SJSA1 (cell line): ENCODE measurements at regions not wholly inside any gene's neighbourhood (a gene's known extent, or its start where the extent isn't known, plus 50 kb on each side); places are given as distances from the start of the nearest gene placed in this dataset.
A peak's percentile ranks its signal among the peaks of the same experiment; 100 is the strongest.
"Not testable (repeated sequence)": the region's sequence is repeated elsewhere in the genome, so short reads cannot be mapped to it uniquely, and the experiment has no call there.

Experiments used
- DNase-seq, 2 experiments: peaks; one replicate each; pipeline ENCODE4 v3.0.0-alpha.2; 2015 to 2020; ENCODE audit warnings: low spot score in 2 of 2, low read depth in 1 of 2
- H3K27ac ChIP-seq: fragments of 250-450 bp; sonication (Bioruptor Pico); 2 replicates; pipeline ENCODE4 v1.5.1; 2020; ENCODE audit warnings: mild to moderate bottlenecking, moderate library complexity
- H3K27me3 ChIP-seq: fragments of 250-450 bp; sonication (Bioruptor Pico); replicated peaks from 2 replicates; pipeline ENCODE4 v1.5.1; 2020; ENCODE audit warnings: mild to moderate bottlenecking, moderate library complexity
- H3K36me3 ChIP-seq: fragments of 250-450 bp; sonication (Bioruptor Pico); 2 replicates; pipeline ENCODE4 v1.5.1; 2020; ENCODE audit warnings: mild to moderate bottlenecking
- H3K4me1 ChIP-seq: fragments of 250-450 bp; sonication (Bioruptor Pico); replicated peaks from 2 replicates; pipeline ENCODE4 v1.6.1; 2021; ENCODE audit warnings: mild to moderate bottlenecking
- H3K4me3 ChIP-seq: fragments of 250-450 bp; sonication (Bioruptor Pico); 2 replicates; pipeline ENCODE4 v1.5.1; 2020; ENCODE audit warnings: mild to moderate bottlenecking
- H3K9me3 ChIP-seq: fragments of 250-450 bp; sonication (Bioruptor Pico); replicated peaks from 2 replicates; pipeline ENCODE4 v1.5.1; 2020; ENCODE audit warnings: mild to moderate bottlenecking

- H3K4me1 ChIP-seq: no peaks in the 10 kb centered on the region
- no peak overlapping the region for H3K27ac ChIP-seq
- H3K27me3 ChIP-seq: no peaks in the 10 kb centered on the region
- no peaks in the 10 kb centered on the region for H3K36me3 ChIP-seq
- H3K4me3 ChIP-seq: no peak overlapping the region
- no peak for DNase-seq
- no peaks in the 10 kb centered on the region for H3K9me3 ChIP-seq
These were observed 121.5 kb downstream of the CAPZA3 start for GRCh38 chr12:18859400-18859799.

GRCh38 chr12:18861287-18861858 is 123.5 kb downstream of the CAPZA3 start:
- DNase-seq: peak in 1 of 2 experiments; percentile 33

GRCh38 chr12:18863769-18864500 is 126.0 kb downstream of the CAPZA3 start:
- Histone ChIP-seq H3K27ac (no peak overlapping the region), H3K9me3 (no peaks in the 10 kb centered on the region), H3K4me3 (no peak overlapping the region), H3K4me1 (peaks cover 8% of the 10 kb centered on the region), H3K27me3 (no peaks in the 10 kb centered on the region), H3K36me3 (no peaks in the 10 kb centered on the region)
- DNase-seq: no peak

More at GRCh38 chr12:18861287-18861858, 123.5 kb downstream of the CAPZA3 start:
- no peak overlapping the region for H3K4me3 ChIP-seq
- peaks cover 8% of the 10 kb centered on the region for H3K4me1 ChIP-seq
- no peaks in the 10 kb centered on the region for H3K9me3 ChIP-seq
- no peak overlapping the region for H3K27ac ChIP-seq
- H3K27me3 ChIP-seq: no peaks in the 10 kb centered on the region
- no peaks in the 10 kb centered on the region for H3K36me3 ChIP-seq

DNA sequence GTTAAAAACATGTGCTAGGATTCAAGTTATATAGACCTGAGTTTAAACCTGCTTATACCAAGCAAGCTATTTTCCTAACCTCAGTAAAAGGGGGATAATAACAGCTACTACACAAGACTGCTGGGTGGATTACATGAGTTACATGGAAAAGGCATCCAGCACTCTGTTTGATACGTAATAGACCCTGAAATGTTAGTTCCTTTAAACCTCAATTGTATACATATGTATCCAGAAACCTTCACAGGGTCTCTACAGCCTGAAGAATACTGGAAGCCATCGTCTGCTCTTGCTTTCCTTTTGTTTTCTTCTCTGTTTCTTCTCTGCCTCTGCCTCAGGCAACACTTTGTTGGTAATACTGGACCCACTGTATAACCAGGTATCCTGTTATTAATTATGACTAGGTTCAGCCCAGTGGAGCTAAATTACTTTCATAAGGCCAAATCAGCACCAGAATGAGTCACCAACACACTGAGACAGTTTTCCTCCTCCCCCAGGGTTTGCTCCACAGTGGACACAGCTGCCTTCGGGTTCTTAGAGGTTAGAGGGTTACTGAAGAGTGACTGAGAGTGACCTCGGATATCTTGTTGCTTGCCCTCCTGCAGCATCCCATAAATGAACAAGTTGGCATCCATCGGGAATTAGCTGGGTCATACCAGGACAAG is 127.1 kb downstream of the CAPZA3 start:
- H3K4me1 ChIP-seq: peaks cover 8% of the 10 kb centered on the region
- no peaks in the 10 kb centered on the region for H3K9me3 ChIP-seq
- H3K36me3 ChIP-seq: no peaks in the 10 kb centered on the region
- peak in 1 of 2 experiments; percentile 33 for DNase-seq
- H3K4me3 ChIP-seq: no peak overlapping the region
- no peaks in the 10 kb centered on the region for H3K27me3 ChIP-seq
- no peak overlapping the region for H3K27ac ChIP-seq

- Histone ChIP-seq H3K27me3 (no peaks in the 10 kb centered on the region), H3K27ac (no peak overlapping the region), H3K9me3 (no peaks in the 10 kb centered on the region), H3K4me3 (no peak overlapping the region), H3K36me3 (no peaks in the 10 kb centered on the region), H3K4me1 (peaks cover 8% of the 10 kb centered on the region)
- DNase-seq: no peak
These were observed 130.8 kb downstream of the CAPZA3 start for GRCh38 chr12:18868717-18869116.

GRCh38 chr12:18872770-18873169 is 134.9 kb downstream of the CAPZA3 start:
- no peaks in the 10 kb centered on the region for H3K27me3 ChIP-seq
- H3K36me3 ChIP-seq: no peaks in the 10 kb centered on the region
- H3K27ac ChIP-seq: no peak overlapping the region
- no peaks in the 10 kb centered on the region for H3K9me3 ChIP-seq
- H3K4me3 ChIP-seq: no peak overlapping the region
- DNase-seq: no peak
- H3K4me1 ChIP-seq: no peaks in the 10 kb centered on the region

DNA sequence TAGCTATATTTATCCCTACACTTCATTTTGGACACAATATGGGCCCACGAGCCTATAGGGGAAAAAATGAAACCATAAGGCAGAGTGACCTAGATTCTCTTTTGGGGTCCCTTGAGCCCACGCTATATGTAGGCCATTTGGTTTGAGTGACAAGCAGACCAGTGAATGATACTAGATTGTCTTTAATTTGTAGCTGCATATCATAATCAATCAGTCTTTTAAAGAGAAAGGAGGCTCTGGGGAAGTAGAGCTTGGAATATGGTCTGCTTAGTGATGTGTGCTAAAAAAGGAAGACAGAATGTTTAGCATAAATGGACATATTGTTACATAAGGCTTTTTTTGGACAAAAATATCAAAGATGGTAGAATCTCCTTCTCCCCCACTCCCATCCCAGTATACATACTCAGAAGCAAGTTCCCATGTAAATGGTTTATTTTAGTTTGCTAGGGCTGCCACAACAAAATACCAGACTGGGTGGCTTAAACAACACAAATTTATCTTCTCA is 140.8 kb downstream of the CAPZA3 start:
- no peak overlapping the region for H3K4me3 ChIP-seq
- no peaks in the 10 kb centered on the region for H3K27me3 ChIP-seq
- no peak overlapping the region for H3K27ac ChIP-seq
- H3K4me1 ChIP-seq: no peaks in the 10 kb centered on the region
- no peaks in the 10 kb centered on the region for H3K36me3 ChIP-seq
- no peaks in the 10 kb centered on the region for H3K9me3 ChIP-seq
- no peak for DNase-seq

DNA sequence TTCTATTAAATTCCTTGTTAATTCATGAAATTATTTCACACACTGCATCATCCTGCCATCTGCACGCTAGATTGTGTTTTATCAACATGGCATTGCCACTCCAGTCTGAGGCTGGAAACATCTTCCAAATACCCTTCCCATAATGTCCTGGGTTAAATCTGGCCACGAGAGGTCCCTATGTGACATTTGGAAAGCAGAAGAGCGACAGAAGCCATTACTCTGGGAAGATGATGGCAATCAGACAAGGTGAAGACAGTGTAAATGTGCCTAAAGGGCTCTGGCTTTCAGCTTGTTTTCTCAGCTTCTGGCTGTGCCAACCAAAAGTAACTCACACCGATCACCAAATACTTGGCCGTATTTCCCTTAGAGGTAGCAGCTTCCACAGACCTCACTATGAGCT is 144.8 kb downstream of the CAPZA3 start:
- no peak for DNase-seq
- H3K27me3 ChIP-seq: no peaks in the 10 kb centered on the region
- H3K4me1 ChIP-seq: no peaks in the 10 kb centered on the region
- H3K27ac ChIP-seq: no peak overlapping the region
- no peaks in the 10 kb centered on the region for H3K36me3 ChIP-seq
- no peak overlapping the region for H3K4me3 ChIP-seq
- no peaks in the 10 kb centered on the region for H3K9me3 ChIP-seq

- Histone ChIP-seq H3K27ac (no peak overlapping the region), H3K9me3 (no peaks in the 10 kb centered on the region), H3K27me3 (no peaks in the 10 kb centered on the region), H3K36me3 (no peaks in the 10 kb centered on the region), H3K4me3 (no peak overlapping the region), H3K4me1 (no peaks in the 10 kb centered on the region)
- no peak for DNase-seq
These were observed 149.0 kb downstream of the CAPZA3 start for GRCh38 chr12:18886962-18887361.

- DNase-seq: no peak
- no peaks in the 10 kb centered on the region for H3K27me3 ChIP-seq
- no peaks in the 10 kb centered on the region for H3K4me1 ChIP-seq
- H3K36me3 ChIP-seq: no peaks in the 10 kb centered on the region
- no peak overlapping the region for H3K4me3 ChIP-seq
- H3K27ac ChIP-seq: no peak overlapping the region
- H3K9me3 ChIP-seq: no peaks in the 10 kb centered on the region
These were observed 149.4 kb downstream of the CAPZA3 start for GRCh38 chr12:18887368-18887767.

GRCh38 chr12:18888047-18888446 is 150.1 kb downstream of the CAPZA3 start:
- H3K36me3 ChIP-seq: no peaks in the 10 kb centered on the region
- H3K4me3 ChIP-seq: no peak overlapping the region

GRCh38 chr12:18890621-18891020 is 152.7 kb downstream of the CAPZA3 start:
- not testable (repeated sequence) for H3K4me1 ChIP-seq

More at GRCh38 chr12:18888047-18888446, 150.1 kb downstream of the CAPZA3 start:
- no peaks in the 10 kb centered on the region for H3K4me1 ChIP-seq
- no peak for DNase-seq
- no peaks in the 10 kb centered on the region for H3K27me3 ChIP-seq
- no peaks in the 10 kb centered on the region for H3K9me3 ChIP-seq
- H3K27ac ChIP-seq: no peak overlapping the region

GRCh38 chr12:18895540-18895939 is 157.6 kb downstream of the CAPZA3 start:
- no peaks in the 10 kb centered on the region for H3K4me1 ChIP-seq
- no peaks in the 10 kb centered on the region for H3K27me3 ChIP-seq
- no peak overlapping the region for H3K4me3 ChIP-seq
- DNase-seq: no peak
- H3K9me3 ChIP-seq: no peaks in the 10 kb centered on the region; the same call in 1 of the 2 replicates
- no peaks in the 10 kb centered on the region; the same call in 1 of the 2 replicates for H3K36me3 ChIP-seq
- no peak overlapping the region for H3K27ac ChIP-seq

More at GRCh38 chr12:18890621-18891020, 152.7 kb downstream of the CAPZA3 start:
- not testable (repeated sequence) for H3K27me3 ChIP-seq, DNase-seq, H3K36me3 ChIP-seq, H3K9me3 ChIP-seq, H3K4me3 ChIP-seq, H3K27ac ChIP-seq

GRCh38 chr12:18895946-18896345 is 158.0 kb downstream of the CAPZA3 start:
- DNase-seq: no peak

More at GRCh38 chr12:18895946-18896345, 158.0 kb downstream of the CAPZA3 start:
- Histone ChIP-seq H3K36me3 (no peaks in the 10 kb centered on the region; the same call in 1 of the 2 replicates), H3K27ac (no peak overlapping the region), H3K4me3 (no peak overlapping the region), H3K27me3 (no peaks in the 10 kb centered on the region), H3K9me3 (no peaks in the 10 kb centered on the region; the same call in 1 of the 2 replicates), H3K4me1 (no peaks in the 10 kb centered on the region)
